Psoas muscle (tissue), 7 donors: ENCODE measurements at regions not wholly inside any gene's neighbourhood (a gene's known extent, or its start where the extent isn't known, plus 50 kb on each side); places are given as distances from the start of the nearest gene placed in this dataset.

Experiments
- ATAC-seq, 4 donors: fragments of 200-7000 bp; cut with Tn5 transposase; one replicate each; pipeline ENCODE4 v1.9.1; 2020; ENCODE audit warnings: moderate library complexity in 3 of 4, mild to moderate bottlenecking in 2 of 4
- DNase-seq, 2 donors: peaks; one replicate each; pipeline ENCODE4 v3.0.0-alpha.2; 2020
- H3K27ac ChIP-seq: fragments of 200-600 bp; one replicate; pipeline ENCODE4 v1.8.0; 2022
- H3K27me3 ChIP-seq, 3 donors: fragments of 200-600 bp in 1 of 3; one replicate each; pipeline versions ENCODE4 v1.6.1 to v1.8.0; 2013 to 2022; ENCODE audit warnings: low read length in 2 of 3, mild to moderate bottlenecking in 2 of 3, moderate library complexity in 1 of 3; ENCODE audit not compliant: insufficient read depth in 3 of 3
- H3K36me3 ChIP-seq, 2 donors: fragments of 200-600 bp in 1 of 2; one replicate each; pipeline versions ENCODE4 v1.6.1 to v1.8.0; 2013 to 2022; ENCODE audit warnings: low read depth in 1 of 2, mild to moderate bottlenecking in 1 of 2, moderate library complexity in 1 of 2; ENCODE audit not compliant: insufficient read depth in 1 of 2
- H3K4me1 ChIP-seq: fragments of 200-600 bp; one replicate; pipeline ENCODE4 v1.8.0; 2022
- H3K4me3 ChIP-seq: fragments of 200-600 bp; one replicate; pipeline ENCODE4 v1.8.0; 2022; ENCODE audit warnings: mild to moderate bottlenecking
- H3K9me3 ChIP-seq: fragments of 200-600 bp; one replicate; pipeline ENCODE4 v1.8.0; 2022
- CTCF ChIP-seq: fragments of 200-600 bp; IDR thresholded peaks from one replicate; pipeline ENCODE4 v1.8.0; 2022; ENCODE audit warnings: antibody characterized with exemption
- WGBS, 3 donors: extraction: QIAGEN DNeasy Blood & Tissue Kit; methylation state at CpG; one replicate each; pipeline versions ENCODE4 v1.1.6 to v1.1.7; 2013; 5-methylcytosine and 5-hydroxymethylcytosine counted together
- intact Hi-C, 2 donors: fragments of 100-400 bp; cut with DNase I; formaldehyde crosslinking; loops; one replicate each; pipeline versions ENCODE4 v1.11.0 to v1.14.2; 2022
- donor health status: healthy with polysubstance abuse.
- donor health status: DM: no; HTN: no; CAD: no; lungs with moderate emphysema.
- donor health status: Bipolar disorder and iron deficiency.
- donor health status: healthy.
- donor health status: DM: yes; HTN: yes; CAD: no.
- donor health status: DM: no; HTN: no; CAD: no.
- donor health status: DM: yes; HTN: yes; CAD: no.

DNA sequence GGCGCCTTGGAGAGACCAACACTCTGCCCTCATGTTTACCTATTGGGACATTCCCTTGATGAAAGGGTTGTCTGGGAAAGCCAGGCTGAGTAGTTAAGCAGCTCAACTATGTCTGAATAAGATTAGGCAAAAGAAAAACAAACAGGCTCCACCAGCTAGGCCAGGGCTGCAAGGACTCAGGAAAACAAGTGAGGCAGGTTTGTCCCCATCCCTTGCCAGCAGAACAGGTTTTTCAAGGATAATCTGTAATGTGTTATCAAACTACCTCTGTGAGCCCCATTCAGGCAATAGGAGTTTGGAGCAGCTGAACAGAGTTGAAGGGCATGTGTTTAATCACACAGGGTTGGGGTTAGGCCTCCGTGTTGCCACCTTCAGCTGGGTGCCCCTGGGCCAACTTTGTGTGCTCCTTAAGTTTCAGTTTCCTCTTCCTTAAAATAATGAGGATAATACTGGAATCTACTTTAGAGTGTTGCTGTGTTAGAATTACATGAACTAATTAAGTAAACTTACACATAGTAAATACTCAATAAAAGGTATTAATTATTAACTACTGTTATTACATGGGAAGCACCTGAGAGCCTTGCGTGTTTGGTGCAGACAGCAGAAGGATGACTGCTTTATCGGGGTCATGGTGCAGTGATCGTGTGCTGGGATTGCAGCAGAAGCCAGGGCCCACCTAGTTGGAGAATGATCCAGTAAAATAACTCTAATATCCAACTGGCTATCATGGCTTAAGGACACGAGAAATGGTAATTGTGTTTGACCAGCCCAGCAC, 72.1 kb upstream of the ATP10B start:
- Histone ChIP-seq H3K27ac (no peak overlapping the region), H3K36me3 (no peaks in the 10 kb centered on the region), H3K4me3 (no peak overlapping the region), H3K4me1 (no peaks in the 10 kb centered on the region), H3K27me3 (no peaks in the 10 kb centered on the region), H3K9me3 (no peaks in the 10 kb centered on the region)
- DNase-seq (no peak), ATAC-seq (no peak)
- intact Hi-C loops = no loop called here
- WGBS, 3 donors = 88 to 91% (median 88%) methylated on average over 6 of the region's 6 CpGs
- no peak for TF ChIP-seq CTCF

- no peak for ATAC-seq
- DNase-seq = no peak
- intact Hi-C loops = no loop called here
- Histone ChIP-seq H3K4me3 (no peak overlapping the region), H3K36me3 (no peaks in the 10 kb centered on the region), H3K4me1 (no peaks in the 10 kb centered on the region), H3K27ac (no peak overlapping the region), H3K9me3 (no peaks in the 10 kb centered on the region), H3K27me3 (no peaks in the 10 kb centered on the region)
- TF ChIP-seq CTCF = no peak
- 76 to 82% (median 81%) methylated on average over 7 of the region's 7 CpGs for WGBS, 3 donors
These were observed 71.4 kb upstream of the ATP10B start for GRCh38 chr5:160923411-160923810.

DNA sequence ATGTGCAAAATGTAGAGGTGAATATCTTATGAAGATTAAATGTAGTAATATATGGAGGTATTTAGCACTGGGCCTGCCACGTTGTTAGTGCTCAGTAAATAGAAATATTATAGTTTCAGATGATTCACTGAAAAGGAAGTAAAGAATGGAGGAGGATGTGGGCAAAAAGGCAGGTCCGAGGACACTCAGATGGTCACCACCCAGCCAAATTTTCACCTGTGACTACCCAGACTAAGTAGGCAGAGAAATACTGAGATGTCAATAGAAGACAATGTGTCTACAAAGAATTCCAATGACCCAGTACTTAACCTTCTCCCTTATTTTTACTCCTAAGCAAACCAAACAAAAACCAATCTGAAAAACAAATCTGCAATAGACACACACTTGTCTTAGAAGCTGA, 70.3 kb upstream of the ATP10B start:
- intact Hi-C loops = no loop called here
- WGBS, 3 donors = 84 to 91% (median 89%) methylated on average over 2 of the region's 2 CpGs

GRCh38 chr5:160921423-160922285, 69.6 kb upstream of the ATP10B start:
- no peaks in the 10 kb centered on the region for H3K27me3 ChIP-seq
- ATAC-seq = no peak
- H3K36me3 ChIP-seq = no peaks in the 10 kb centered on the region
- no peak for DNase-seq
- no peaks in the 10 kb centered on the region for H3K4me1 ChIP-seq
- H3K9me3 ChIP-seq = no peaks in the 10 kb centered on the region
- H3K4me3 ChIP-seq = no peak overlapping the region
- no peak for TF ChIP-seq CTCF
- WGBS, 3 donors = 95 to 98% (median 98%) methylated on average over 4 of the region's 4 CpGs
- intact Hi-C loops = no loop called here
- H3K27ac ChIP-seq = no peak overlapping the region

More for the DNA sequence above, 70.3 kb upstream of the ATP10B start:
- no peak for DNase-seq
- Histone ChIP-seq H3K27me3 (no peaks in the 10 kb centered on the region), H3K36me3 (no peaks in the 10 kb centered on the region), H3K4me1 (no peaks in the 10 kb centered on the region), H3K4me3 (no peak overlapping the region), H3K9me3 (no peaks in the 10 kb centered on the region), H3K27ac (no peak overlapping the region)
- no peak for TF ChIP-seq CTCF
- ATAC-seq = no peak
